GM12874 (cell line): ENCODE measurements at regions not wholly inside any gene's neighbourhood (a gene's known extent, or its start where the extent isn't known, plus 50 kb on each side); places are given as distances from the start of the nearest gene placed in this dataset.
A peak's percentile ranks its signal among the peaks of the same experiment; 100 is the strongest.

ENCODE experiments used
- CTCF ChIP-seq: IDR thresholded peaks from 2 replicates; pipeline ENCODE4 v1.5.1; 2011; ENCODE audit warnings: low read depth, mild to moderate bottlenecking, control low read depth, low read length, moderate library complexity; ENCODE audit not compliant: insufficient read depth

DNA sequence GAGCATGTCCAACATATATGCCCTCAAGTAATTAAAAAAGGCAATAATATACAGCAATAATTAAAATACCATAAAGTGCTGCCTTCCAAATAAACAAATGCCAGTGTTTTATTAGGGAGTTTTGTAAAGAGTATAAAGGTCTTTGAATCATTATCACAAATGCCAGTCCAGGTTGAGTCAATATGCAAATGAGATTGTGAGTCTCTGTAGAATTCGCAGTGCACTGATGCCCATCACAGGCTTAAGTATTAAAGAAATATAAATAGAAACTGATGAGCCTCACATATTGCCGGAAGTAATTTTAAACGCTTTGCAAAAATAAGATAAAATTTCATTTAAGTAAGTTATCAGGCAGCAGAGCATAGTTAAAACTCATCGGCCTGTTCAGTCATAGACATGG, 205.0 kb upstream of the TECRL start:
- TF ChIP-seq CTCF = no peak

DNA sequence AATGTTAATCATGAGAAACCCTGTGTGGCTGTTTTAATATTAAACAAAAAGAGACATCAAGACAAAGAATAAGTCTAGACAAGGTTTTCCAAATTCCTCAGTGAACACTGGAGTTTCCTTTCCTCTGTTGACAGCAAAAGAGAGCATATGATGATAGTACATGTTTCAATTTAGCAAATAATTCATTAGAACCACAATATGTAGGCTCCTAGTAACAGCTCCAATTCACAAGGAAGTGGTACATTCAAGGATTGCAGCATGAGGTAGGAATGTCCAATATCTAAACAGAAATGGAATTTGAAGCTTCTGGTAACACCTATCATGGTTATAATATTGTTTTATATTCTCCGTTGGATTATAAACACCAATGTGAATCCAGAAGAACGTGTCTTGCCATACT, 203.8 kb upstream of the TECRL start:
- TF ChIP-seq CTCF = no peak

GRCh38 chr4:64598066-64598465, 188.8 kb upstream of the TECRL start:
- TF ChIP-seq CTCF = no peak

DNA sequence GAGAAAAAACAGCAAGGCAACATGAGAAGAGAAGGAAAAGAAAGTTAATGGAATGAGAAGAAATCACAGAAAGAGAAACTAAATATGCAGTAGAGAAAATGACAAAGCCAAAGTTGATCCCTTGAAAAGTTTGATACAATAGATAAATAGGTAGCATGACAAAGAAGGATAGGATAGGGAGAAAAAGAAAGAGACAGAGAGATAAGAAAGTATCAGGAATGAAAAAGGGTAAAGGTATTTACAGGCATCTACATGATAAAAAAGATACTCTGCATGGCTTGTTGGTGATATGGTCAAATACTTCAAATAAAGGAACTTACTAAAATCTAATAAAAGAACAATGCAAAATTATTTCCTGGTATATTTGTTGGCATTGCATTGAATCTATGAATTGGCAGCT, 185.5 kb upstream of the TECRL start:
- no peak for TF ChIP-seq CTCF

- no peak for TF ChIP-seq CTCF
These were observed 179.3 kb upstream of the TECRL start for GRCh38 chr4:64588507-64588906.

- peak; percentile 22; the same call in 1 of the 2 replicates for TF ChIP-seq CTCF
These were observed 175.8 kb upstream of the TECRL start for GRCh38 chr4:64584981-64585557.

DNA sequence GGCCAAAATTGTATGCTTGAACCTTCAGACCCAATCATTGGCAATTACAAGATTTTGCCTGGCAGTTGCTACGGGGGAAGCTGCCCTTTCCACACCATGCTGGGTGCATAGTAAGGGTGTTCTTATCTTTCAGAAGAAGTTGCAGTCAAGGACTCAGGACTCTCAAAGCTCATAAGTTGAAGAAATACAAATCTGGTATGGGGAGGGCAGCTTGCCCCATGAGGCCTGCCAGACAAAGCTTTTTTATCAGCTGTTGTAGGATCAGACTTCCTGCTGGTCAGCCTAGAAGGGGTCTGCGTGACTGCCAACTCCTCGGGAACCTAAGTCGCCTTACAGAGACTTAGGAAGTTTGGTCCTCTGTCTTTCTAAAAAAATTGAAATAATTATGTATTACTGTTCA, 174.9 kb upstream of the TECRL start:
- no peak for TF ChIP-seq CTCF

- TF ChIP-seq CTCF = no peak
These were observed 173.2 kb upstream of the TECRL start for GRCh38 chr4:64582492-64582891.
